NCI-H128 (cell line): ENCODE measurements at regions not wholly inside any gene's neighbourhood (a gene's known extent, or its start where the extent isn't known, plus 50 kb on each side); places are given as distances from the start of the nearest gene placed in this dataset.
A peak's percentile ranks its signal among the peaks of the same experiment; 100 is the strongest.

Source experiments
- DNase-seq: peaks from one replicate; lab custom pipeline; 2025; ENCODE audit not compliant: unreplicated experiment; lab: John Stamatoyannopoulos, UW

- no peak for DNase-seq
Observed at GRCh38 chr5:174399411-174399810, 325.0 kb upstream of the MSX2 start.

- DNase-seq: no peak
Observed at GRCh38 chr5:174400461-174400860, 323.9 kb upstream of the MSX2 start.

GRCh38 chr5:174401793-174402192, 322.6 kb upstream of the MSX2 start:
- DNase-seq: no peak

GRCh38 chr5:174402222-174402812, 322.1 kb upstream of the MSX2 start:
- no peak for DNase-seq

- no peak for DNase-seq
Observed at GRCh38 chr5:174404848-174405247, 319.5 kb upstream of the MSX2 start.

GRCh38 chr5:174409070-174409469, 315.3 kb upstream of the MSX2 start:
- DNase-seq: no peak

GRCh38 chr5:174409971-174410370, 314.4 kb upstream of the MSX2 start:
- DNase-seq: no peak

GRCh38 chr5:174410716-174411478, 313.5 kb upstream of the MSX2 start:
- DNase-seq: no peak

GRCh38 chr5:174411479-174411819, 312.9 kb upstream of the MSX2 start:
- no peak for DNase-seq

GRCh38 chr5:174412374-174412773, 312.0 kb upstream of the MSX2 start:
- no peak for DNase-seq

GRCh38 chr5:174412941-174413340, 311.4 kb upstream of the MSX2 start:
- no peak for DNase-seq

- DNase-seq: no peak
Observed at GRCh38 chr5:174413567-174414314, 310.6 kb upstream of the MSX2 start.

GRCh38 chr5:174414315-174414710, 310.1 kb upstream of the MSX2 start:
- no peak for DNase-seq

GRCh38 chr5:174418809-174419539, 305.4 kb upstream of the MSX2 start:
- no peak for DNase-seq

GRCh38 chr5:174419540-174420132, 304.7 kb upstream of the MSX2 start:
- peak; percentile 55 for DNase-seq

GRCh38 chr5:174420651-174421407, 303.6 kb upstream of the MSX2 start:
- no peak for DNase-seq

GRCh38 chr5:174421408-174421805, 303.0 kb upstream of the MSX2 start:
- DNase-seq: no peak

- no peak for DNase-seq
Observed at GRCh38 chr5:174423558-174423957, 300.8 kb upstream of the MSX2 start.

GRCh38 chr5:174424219-174425053, 299.9 kb upstream of the MSX2 start:
- DNase-seq: no peak
